Activated CD8-positive, alpha-beta memory T cell treated with anti-CD3 and anti-CD28 coated beads, Interleukin-2, amount 50 U/mL, for 4 hours (primary cell): ENCODE measurements at regions not wholly inside any gene's neighbourhood (a gene's known extent, or its start where the extent isn't known, plus 50 kb on each side); places are given as distances from the start of the nearest gene placed in this dataset.

Experiments used
- DNase-seq: peaks from one replicate; pipeline ENCODE4 v3.0.0-alpha.2; 2020

DNA sequence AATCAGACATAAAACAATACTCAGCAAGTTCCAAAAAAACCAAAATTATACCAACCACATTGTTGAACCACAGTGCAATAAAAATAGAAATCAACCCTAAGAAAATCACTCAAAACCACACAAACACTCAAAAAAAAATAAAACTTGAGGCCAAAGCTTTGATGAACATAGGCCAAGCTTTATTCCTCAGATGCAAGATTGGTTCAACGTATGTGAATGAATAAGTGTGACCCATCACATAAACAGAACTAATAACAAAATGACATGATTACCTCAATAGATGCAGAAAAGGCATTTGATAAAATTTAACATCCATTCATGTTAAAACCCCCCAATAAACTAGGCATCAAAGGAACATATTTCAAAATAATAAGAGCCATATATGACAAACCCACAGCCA is 506.1 kb upstream of the FZD8 start:
- no peak for DNase-seq

DNA sequence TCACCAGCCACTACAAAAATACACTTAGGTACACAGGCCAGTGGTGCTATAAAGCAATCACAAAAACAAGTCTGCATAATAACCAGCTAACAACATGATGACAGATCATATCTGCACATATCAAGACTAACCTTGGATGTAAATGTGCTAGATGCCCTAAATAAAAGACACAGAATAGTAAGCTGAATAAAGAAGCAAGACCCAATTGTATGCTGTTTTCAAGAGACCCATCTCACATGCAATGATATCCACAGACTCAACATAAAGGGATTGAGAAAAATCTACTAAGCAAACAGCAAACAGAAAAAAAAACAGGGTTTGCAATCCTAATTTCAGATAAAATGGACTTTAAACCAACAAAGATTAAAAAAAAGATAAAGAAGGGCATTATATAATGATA is 505.4 kb upstream of the FZD8 start:
- DNase-seq: no peak

- no peak for DNase-seq
These were observed 499.9 kb upstream of the FZD8 start for GRCh38 chr10:36141856-36142560.

GRCh38 chr10:36129051-36129450 is 487.0 kb upstream of the FZD8 start:
- DNase-seq: no peak

DNA sequence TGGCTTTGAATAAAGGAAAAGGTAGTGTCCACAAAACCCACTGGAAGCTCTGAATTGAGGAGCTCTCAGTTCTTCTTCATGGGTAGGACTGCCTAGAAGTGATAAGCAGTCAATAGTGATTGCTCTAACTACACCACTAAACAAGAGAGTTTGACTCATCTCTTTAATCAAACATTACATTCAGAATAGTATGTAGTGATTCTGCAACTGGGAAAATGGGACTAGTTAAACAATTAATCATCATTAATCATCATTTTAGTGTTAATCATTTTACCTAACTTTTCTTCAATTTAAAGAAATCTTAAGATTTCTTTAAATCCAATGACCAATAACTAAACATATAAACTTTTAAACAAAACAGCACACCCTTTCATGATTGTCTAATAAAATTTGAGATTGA is 484.0 kb upstream of the FZD8 start:
- DNase-seq: no peak

DNA sequence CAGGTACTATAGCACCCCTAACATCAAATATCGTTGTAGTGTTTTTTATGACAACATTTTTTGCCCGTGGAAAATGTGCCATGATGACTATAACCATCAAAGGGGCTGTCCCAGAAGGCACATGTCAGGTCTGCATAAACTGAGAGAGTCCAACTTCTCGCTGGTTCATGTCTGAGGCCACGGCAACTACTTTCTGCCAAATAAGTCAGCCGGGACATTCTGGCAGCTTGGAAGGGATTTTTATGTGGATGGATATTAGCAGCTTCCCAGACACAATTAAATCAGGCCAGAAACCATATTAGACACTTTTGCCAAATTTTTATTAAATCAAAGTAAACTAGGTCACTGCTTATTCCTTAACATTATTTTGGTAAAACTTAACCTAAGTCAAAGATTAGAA is 477.4 kb upstream of the FZD8 start:
- DNase-seq: no peak

- DNase-seq: no peak
These were observed 476.2 kb upstream of the FZD8 start for GRCh38 chr10:36118314-36118713.

- no peak for DNase-seq
These were observed 475.8 kb upstream of the FZD8 start for GRCh38 chr10:36117890-36118289.

DNA sequence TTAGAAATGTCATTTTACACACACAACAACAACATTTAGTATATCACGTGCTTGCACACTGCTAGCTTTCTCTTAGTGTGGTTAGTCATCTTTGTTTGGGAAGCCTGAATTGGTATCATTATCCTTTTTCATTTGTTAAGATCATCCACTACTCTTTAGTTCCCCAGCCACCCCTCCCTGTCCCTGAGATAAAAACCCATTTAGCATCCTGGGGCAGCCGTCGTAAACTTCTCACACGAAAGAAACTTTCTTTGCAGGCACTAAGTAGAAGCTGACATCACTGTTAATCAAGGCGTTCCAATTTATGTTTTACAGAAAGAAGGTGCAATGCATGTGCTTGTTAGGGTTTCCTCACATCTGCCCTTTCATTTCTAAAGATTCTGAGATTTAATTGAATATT is 475.1 kb upstream of the FZD8 start:
- DNase-seq: no peak

GRCh38 chr10:36116731-36117130 is 474.6 kb upstream of the FZD8 start:
- DNase-seq: no peak

DNA sequence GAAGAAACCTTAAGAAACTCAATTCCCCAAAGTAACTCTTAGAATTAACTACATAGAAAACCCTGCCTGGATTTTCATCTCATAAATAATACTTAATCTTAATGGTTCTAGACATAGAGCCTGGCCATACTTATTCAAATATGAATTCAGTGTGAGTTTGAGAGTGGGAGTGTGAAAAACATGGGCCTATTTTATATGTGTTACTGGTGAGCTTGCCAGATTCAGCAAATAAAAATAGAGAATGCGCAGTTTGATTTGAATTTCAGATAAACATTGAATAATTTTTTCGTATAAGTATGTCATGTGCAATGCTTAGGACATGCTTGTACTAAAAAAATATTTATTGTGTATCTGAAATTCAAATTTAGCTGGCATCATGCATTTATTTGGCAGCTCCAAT is 473.9 kb upstream of the FZD8 start:
- DNase-seq: no peak

- DNase-seq: no peak
These were observed 473.3 kb upstream of the FZD8 start for GRCh38 chr10:36115364-36115763.

DNA sequence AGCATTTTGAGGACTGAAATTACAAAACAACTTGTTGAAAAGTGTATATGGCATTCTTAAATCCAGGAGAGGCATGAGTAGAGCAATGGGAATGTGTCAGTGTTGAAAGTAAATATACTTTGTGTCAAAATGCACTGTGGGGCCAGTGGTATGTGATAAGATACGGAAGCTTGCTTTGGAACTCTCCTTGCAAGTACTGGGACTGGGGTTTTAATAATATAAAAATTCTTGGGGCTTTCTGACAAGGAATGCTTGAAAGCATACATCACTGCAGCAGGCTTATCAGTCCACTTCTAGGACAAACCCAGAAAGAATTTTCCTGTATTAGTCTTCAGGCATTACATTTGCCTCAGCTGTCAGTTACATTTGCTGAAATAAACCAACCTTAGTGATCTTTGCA is 472.8 kb upstream of the FZD8 start:
- DNase-seq: no peak

GRCh38 chr10:36114141-36114540 is 472.0 kb upstream of the FZD8 start:
- no peak for DNase-seq

- DNase-seq: no peak
These were observed 469.6 kb upstream of the FZD8 start for GRCh38 chr10:36111676-36112075.

GRCh38 chr10:36110097-36110496 is 468.0 kb upstream of the FZD8 start:
- no peak for DNase-seq

DNA sequence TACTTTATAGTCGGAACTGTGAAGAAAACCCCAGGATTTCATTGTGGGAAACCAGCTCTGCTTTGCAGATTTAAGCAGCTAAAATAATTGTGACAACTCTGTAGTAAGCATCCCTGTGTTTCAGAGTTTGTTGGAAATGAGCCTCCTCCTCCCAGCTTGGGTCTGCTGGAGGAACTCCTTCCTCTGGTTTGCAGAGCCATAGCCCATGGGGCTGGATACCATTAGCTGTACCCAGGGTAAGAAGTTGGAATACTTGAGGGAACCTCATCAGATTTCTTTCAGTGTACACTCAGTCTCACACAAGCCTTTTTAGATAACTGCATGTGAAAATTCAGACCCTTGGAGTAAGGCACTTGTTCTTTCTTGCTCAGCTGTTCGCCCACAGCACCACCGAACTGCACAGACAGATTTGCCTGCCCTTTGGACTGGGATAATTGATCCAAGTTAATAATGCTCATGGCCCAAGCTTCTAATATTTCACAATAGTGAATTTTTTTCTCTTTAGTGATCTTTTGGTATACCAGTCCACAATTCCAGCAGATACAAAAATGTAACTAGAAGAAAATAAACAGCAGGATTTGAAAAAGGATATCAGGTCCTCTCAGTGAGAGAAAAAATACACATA is 467.4 kb upstream of the FZD8 start:
- DNase-seq: no peak

- no peak for DNase-seq
These were observed 455.6 kb upstream of the FZD8 start for GRCh38 chr10:36097696-36098095.

DNA sequence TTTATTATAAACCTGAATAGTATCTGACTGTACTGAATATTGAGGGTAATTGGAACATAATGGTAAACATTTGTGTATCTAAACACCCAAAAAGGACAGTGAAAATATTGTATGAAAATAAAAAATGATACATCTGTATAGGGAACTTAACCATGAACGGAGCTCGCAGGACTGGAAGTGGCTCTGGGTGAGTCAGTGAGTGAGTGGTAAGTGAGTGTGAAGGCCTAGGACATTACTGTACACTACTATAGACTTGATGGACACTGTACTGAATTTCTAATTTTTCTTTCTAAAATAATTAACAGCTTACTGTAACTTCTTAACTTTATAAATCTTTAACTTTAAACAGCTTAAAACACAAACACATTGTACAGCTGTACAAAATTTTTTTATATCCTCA is 454.5 kb upstream of the FZD8 start:
- no peak for DNase-seq

GRCh38 chr10:36094096-36094495 is 452.0 kb upstream of the FZD8 start:
- no peak for DNase-seq

DNA sequence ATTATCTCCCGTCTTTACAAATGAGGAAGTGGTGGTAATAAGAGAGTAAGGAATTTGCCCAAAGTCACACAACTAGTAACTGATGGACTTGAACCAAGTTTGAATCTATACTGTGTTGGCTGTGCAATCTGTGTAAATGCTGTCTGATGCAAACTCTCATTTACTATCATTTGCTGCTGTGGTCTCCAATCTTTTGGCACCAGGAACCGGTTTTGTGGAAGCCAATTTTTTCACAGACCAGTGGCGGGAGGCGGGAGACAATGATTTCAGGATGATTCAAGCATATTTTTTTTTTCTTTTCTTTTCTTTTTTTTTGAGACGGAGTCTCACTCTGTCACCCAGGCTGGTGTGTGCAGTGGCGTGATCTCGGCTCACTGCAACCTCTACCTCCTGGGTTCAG is 450.0 kb upstream of the FZD8 start:
- no peak for DNase-seq

- DNase-seq: no peak
These were observed 448.9 kb upstream of the FZD8 start for GRCh38 chr10:36091007-36091406.

DNA sequence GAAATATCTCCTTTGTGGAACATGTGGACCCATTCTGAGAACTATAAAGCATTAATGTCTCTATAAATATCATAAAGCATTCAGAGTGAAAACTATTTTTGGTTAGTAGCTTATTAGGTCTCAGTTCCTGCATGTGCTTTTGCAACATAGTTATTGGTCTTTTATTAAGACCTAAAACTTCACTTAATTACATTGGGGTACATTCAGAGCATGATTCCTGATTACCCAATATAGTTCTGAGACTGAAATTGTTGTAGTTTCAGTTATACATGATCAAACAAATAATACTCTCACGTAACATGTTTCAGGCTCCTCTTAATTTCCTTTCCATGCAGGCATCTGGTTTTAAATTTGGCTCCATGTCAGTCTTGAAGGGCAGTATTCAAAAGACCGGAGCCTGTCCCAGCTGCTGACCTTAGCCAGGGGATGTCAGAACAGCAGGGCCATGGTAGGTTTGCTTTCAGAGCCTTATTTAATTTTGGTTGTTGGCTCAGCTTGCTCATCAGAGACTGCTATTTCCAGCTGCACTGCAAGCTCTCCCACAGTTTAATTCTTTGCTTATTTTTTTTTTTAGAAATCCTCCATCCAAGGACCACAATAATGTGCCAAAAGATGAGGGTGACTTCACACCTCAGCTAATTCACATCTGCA is 447.8 kb upstream of the FZD8 start:
- no peak for DNase-seq
